Dedifferentiated amniotic fluid mesenchymal stem cell (primary cell): ENCODE measurements at regions not wholly inside any gene's neighbourhood (a gene's known extent, or its start where the extent isn't known, plus 50 kb on each side); places are given as distances from the start of the nearest gene placed in this dataset.
"Not testable (repeated sequence)": the region's sequence is repeated elsewhere in the genome, so short reads cannot be mapped to it uniquely, and the experiment has no call there.

Source experiments
- DNase-seq: peaks from one replicate; pipeline ENCODE4 v3.0.0-alpha.2; 2016; ENCODE audit errors: extremely low spot score

DNA sequence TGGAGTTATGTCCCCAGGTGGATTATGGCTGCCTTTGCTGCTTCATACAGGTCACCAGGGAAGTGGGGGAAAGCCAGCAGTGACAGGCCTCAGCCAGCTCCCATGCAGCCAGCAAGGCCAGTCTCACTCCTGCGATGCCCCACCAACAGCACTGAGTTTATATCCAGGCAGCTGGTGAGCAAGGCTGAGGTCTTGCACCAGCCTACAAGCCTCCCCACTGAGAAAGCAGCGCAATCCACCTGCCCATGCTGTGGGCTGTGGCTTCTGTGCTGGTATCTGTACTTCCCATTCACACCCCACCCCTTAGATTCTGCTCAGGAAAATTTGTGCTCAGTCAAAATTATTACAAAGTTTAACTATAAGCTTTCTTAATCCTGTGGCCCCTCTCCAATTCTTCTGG lies 153.5 kb downstream of the HHIP start:
- DNase-seq: no peak

DNA sequence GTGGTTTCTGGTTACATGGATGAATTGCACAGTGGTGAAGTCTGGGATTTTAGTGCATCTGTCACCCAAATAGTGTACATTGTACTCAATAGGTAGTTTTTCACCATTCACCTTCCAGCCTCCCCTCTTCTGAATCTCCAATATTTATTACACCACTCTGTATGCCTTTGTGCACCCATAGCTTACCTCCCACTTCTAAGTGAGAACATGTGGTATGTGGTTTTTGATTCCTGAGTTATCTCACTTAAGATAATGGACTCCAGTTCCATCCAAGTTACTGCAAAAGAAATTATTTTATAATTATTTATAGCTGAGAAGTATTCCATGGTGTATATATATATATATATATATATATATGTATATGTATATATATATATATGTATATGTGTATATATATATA lies 155.8 kb downstream of the HHIP start:
- DNase-seq: no peak

DNA sequence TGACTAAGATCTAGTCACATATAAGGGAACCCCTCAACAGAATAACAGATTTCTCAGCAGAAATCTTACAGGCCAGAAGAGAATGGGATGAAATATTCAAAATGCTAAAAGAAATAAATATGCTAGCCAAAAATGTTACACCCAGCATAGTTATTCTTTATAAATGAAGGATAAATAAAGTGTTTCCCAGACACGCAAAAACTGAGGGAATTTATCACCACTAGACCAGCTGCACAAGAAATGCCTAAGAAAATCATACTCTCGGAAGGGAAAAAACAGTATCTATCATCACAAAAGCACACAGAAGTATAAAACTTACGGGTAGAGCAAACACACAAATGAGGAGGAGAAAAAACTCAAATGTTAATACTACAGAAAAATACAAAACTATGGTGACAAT lies 162.1 kb downstream of the HHIP start:
- DNase-seq: no peak

DNA sequence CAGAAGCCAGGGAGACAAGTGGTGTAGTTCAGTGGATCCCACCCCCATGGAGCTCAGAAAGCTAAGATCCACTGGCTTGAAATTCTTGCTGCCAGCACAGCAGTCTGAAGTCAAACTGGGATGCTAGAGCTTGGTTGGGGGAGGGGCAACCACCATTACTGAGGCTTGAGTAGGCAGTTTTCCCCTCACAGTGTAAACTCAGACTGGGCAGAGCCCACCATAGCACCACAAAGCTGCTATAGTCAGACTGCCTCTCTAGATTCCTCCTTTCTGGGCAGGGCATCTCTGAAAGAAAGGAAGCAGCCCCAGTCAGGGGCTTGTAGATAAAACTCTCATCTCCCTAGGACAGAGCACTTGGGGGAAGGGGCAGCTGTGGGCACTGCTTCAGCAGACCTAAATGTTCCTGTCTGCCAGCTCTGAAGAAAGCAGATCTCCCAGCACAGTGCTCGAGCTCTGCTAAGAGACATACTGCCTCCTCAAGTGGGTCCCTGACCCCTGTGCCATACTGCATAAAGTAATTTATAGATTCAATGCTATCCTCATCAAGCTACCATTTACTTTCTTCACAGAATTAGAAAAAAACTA lies 163.2 kb downstream of the HHIP start:
- no peak for DNase-seq

DNA sequence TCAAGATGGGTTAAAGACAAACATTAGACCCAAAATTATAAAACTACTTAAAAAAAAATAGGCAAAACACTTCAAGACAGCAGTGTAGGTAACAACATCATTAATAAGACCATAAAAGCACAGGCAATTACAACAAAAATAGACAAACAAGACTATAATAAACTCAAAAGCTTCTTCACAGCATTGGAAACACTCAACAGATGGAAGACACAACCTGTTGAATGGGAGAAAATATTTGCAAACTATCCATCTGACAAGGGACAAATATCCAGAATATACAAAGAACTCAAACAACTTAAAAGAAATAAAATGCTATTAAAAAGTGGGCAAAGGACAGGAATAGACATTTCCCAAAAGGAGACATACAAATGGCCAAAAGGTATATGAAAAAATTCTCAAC lies 170.7 kb downstream of the HHIP start:
- DNase-seq: no peak

DNA sequence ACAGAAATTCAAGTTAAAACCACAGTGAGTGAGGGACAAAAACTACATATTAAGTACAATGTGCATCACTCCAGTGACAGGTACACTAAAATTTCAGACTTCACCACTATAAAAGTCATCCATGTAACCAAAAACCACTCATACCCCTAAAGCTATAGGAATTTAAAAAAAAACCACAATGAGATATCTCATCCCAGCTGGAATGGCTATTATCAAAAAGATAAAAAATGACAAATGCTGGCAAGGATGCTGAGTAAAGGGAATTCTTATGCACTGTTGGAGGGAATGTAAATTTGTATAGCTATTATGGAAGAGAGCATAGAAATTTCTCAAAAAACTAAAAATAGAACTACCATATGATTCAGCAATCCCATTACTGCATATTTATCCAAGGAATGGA lies 171.1 kb downstream of the HHIP start:
- no peak for DNase-seq

DNA sequence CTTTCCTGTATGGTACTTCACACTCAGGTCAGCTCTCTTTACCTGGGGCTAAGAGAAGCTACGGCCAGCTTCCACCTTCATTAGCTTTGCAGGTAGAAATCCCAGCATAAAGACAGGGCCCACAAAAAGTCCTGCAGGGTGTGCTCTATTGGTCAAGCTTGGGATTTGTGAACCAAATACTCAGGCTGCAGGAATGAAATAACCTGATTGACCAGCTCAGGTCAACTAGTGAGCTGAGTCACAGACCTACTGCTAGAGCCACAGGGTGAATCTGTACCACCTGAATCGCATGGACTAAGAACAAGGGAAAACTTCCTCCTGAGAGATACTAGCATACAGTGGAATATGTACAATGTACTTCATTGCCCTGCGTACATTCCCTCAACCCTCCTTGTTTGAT lies 172.2 kb downstream of the HHIP start:
- no peak for DNase-seq

DNA sequence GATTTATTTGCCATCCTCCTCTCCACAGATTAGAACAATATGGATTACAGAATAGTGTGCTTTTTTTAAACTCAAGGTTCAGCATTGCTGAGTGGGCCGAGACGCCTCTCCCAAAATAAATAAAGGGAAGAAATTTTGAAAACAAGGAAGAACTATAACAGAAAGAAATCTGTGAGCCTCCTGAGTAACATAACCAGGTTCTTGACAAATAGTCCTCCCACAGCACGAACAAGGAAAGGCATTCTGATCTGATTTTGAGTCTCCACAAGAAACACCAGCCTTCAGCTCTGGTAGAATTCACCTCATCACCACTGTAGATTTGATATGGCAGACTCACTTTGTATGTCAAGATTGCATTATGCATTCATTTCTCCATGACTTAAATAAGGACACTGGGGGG lies 173.6 kb downstream of the HHIP start:
- no peak for DNase-seq

DNA sequence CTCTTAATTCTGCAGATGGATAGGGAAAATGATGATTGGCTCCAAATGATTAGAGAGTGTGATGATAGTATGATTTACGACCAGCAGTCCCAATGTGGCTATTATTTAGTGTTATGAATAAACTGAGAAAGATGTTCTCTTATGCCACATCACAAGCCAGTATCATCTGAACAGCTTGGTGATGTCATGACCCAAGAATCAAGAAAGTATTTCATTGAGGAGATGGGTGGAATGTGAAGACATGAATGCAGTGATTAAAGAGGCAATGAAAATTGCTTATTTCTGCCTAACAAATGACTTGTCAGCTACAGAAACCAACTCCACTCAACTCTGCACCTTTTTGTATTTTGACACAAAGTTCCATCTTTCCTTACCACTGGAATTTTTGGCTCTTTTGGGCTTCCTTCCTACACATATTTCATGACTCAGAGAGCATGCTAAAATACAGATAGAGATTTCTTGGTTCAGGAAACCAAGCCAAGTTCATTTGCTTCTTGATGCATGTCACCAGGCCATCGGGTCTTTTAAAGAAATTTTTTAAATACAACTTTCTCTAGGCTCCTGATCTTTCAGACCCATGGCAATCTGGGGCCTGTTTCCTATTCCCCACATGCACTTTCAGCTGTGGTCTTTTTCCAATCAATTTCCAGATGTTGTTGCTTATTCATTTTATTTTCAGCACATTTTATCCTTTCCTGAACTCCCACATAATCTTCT lies 174.2 kb downstream of the HHIP start:
- DNase-seq: peak; percentile 21

DNA sequence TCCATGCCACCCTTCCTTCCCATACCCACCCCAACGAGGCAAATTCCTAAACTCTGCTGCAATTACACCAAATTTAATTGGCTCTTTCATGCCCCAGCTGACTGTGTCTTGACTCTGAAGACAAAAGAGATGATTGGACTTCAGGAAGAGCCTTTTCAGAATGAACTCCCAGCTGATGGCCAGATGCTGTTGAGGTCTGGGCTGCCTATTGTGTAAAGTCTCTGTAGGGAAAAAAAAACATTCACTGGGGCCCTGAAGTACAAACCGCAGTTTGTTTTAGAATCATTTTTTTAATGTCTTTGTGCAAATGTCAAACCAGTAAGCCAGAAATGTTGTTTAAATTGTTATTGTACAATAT lies 174.8 kb downstream of the HHIP start:
- DNase-seq: peak; percentile 52

DNA sequence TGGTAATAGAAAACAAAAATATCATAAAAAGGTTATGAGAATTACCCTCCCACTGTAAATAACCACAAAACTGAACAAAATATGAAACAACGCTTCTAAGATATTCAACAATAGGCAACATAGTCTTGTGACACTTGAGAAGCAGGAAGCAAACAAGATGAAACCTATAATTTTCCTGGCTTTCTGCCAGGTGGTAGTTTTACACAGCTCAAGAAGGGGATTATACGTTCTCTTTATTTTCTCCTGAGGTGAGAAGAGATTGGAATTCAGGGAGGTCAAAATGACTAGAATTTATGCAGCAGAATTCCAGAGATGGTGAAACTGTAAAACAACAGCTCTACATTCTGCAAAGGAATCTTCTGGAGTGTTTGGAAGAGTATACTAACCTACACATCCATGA lies 186.0 kb downstream of the HHIP start:
- no peak for DNase-seq

DNA sequence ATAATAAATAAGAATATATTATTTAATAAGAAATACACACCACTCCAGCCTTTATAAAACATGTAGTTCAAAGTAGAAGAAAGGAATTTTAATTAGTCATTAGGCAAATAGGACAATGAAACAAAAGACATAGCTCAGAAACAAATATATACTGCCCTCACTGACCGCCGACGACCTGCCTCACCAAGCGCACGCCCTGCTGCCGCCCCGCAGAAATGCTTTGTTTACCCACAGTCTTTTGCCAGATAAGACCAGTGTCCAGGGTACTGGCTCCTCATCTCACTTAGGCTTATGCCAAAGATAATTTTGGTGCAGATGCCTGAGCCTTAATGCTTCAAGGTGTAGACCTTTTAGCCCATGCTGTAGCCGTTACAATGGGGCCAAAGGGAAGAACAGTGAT lies 199.5 kb downstream of the HHIP start:
- DNase-seq: no peak

DNA sequence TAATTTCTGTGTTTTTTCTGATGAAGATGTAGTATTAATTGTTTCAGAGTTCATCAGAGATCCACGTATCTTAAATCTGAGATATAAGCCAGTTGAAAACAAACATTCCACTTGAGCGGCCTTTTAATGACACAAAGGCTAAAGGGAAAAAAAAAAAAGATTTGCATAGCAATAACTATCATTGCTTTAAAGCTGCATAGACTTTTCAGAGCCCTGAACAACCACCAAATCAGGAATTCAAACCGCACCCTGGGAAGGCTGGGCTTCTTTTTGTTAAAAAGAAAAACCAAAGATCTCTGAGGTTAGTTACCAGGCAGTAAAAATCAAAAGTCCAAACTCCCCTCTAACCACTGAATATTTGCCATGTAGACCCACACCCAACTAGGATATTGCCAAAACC lies 206.0 kb downstream of the HHIP start:
- DNase-seq: no peak

DNA sequence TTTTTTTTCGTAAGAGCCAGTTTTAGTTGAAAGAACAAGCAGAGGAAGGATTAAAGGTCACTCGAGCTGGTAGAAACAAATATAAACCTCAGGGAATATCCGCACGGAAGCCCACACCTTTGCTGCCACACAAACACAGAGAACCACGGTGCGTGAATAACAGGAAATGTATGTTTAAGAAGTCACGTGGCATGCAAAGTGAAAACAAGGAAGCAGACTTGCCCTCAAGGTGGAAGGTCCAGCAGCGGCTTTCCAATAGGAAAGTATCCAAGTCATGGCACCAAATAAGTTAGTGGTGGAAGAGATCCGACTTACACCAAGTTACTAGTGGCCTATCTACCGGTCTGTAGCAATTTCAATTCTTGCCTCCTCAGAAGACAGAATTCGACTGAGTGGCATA lies 215.5 kb downstream of the HHIP start:
- DNase-seq: no peak

DNA sequence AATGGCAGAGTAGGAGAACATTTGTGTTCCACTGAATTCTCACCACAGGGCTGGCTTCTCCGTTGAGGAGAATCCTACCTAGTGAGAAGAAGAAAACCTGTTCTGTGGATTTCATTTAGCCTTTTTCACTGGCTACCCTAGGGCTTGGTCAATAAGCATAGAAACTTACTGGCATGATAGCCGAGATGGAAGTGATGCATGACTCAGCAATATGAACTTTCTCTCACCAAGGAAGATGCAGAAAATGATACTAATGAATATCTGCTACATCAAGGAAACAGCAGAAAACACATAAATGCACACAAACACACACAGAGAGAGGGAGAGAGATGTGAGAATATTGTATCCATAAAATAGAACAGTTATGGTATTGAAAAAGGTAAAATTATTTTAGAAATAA lies 216.3 kb downstream of the HHIP start:
- no peak for DNase-seq

DNA sequence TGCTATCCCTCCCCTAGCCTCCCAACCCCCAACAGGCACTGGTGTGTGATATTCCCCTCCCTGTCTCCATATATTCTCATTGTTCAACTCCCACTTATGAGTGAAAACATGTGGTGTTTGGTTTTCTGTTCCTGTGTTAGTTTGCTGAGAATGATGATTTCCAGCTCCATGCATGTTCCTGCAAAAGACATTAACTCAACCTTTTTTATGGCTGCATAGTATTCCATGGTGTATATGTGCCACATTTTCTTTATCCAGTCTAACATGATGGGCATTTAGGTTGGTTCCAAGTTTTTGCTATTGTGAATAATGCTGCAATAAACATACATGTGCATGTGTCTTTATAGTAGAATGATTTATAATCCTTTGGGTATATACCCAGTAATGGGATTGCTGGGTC lies 218.9 kb downstream of the HHIP start:
- DNase-seq: not testable (repeated sequence)

DNA sequence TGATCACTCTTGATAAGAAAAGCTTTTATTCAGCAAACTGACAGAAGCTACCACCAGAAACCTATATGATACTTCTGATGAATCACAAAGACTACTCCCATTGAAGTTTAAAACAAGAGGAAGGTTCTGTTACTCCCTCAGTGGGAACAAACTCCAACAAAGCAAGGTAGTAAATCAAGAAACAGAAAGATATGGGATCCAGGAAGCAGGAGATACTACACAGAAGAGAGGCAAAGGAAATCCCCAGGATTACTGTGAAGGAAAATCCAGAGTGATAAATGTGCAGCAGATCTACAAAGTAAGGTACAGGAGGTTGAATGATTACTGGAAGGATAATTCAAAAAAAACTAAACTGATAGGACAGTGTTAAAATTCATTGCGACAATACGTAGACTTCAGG lies 222.4 kb downstream of the HHIP start:
- DNase-seq: no peak

DNA sequence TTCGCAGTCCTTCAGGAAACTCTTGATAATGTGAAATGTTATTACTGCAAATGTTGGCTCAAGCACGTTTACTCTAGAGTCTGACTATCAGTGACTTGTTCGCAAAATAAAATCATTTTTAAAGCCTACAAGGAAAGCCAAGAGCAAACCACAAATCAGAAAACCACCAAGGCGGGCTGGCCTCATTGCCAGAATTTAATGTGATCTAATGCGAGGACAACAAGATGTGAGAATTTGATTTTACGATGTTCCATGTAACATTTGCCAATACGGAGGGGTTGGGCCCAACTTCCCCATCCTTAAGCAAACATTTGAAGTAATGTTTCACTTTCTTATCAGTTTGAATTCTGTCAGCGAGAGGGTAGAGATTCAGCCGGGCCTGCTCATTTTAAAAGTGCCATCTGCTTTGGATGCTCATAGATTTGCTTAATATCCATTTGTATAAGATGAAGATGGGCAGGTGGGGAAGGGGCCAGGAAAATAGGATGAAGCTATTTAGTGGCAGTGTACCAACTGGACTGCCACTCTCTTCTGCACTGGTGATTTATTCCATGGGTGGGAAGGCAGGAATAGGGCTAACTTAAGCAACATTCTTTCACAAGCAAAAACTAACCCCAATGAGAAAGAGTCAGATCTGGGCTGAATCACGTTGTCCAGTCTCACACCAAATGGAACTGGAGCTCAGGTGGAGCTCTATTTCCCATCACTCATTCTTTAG lies 225.3 kb downstream of the ANAPC10 start:
- DNase-seq: no peak

DNA sequence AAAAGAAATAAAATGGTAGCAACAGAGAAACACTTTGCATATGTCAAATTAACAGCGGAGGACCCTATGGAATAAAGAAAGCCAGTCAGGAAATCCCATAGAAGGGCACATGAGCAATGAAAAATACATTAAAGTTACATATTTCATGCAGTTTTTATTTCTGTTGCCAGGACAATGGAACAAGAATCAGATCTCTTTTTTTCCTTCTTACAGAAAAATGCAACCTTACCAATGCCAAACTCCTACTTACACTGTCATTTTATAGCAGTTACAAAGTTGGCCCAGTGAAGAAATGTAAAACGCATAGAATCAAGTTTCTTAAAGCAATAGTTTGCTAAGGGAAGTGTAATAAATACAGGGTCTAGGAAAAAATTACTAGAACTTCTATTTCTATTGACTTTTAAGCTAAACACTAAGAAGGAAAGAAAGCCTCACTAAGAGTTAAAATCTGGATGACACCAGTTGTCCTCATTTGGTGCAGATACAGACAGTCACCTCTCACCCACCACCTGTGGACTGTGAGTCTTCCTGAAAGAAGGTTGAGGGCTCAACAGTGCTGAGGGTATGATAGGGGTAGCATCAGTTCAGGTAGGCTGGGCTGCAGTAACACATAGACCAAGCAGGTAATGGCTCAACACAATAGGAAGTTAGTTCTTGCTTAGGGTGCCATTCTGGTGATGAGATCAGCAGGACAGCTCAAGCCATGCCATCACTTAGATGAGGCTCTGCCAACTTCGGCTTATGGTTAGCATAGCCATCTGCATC lies 224.6 kb downstream of the ANAPC10 start:
- no peak for DNase-seq

DNA sequence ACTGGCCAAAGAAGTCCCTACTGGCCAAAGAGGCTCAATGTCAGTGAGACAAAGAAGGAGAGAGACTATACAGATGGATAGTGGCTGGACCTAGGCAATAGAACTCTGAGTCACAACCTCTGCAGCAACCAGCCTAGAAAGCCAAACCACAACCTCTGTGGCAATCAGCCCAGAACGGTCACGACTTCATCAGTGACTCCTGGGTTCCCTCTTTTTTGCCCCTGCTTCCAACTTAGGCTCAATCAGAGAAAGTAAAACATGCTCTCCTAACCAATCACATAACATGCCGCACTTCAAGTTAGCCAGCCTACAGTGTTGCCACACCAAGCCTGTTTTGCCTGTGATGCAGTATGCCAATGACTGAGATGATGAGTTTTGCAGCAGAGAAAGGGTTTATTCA lies 203.4 kb downstream of the ANAPC10 start:
- DNase-seq: no peak

DNA sequence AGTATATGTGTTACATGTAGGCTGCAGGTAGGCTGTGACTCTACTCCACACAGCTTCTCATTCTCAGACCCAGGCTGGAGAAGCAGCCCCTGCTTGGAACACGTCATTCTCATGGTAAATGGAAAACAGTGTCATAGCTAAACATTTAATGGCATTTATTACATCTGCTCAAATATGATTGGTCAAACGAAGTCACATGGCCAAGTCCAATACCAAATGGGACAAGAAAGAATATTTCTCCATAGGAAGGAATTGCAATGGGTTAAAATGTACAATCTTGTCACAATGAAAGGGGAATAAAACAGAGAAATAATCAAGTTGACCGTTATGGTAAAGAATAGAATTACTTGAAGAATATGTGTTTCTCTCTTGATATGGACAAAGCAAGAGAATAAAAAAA lies 198.6 kb downstream of the ANAPC10 start:
- DNase-seq: no peak

DNA sequence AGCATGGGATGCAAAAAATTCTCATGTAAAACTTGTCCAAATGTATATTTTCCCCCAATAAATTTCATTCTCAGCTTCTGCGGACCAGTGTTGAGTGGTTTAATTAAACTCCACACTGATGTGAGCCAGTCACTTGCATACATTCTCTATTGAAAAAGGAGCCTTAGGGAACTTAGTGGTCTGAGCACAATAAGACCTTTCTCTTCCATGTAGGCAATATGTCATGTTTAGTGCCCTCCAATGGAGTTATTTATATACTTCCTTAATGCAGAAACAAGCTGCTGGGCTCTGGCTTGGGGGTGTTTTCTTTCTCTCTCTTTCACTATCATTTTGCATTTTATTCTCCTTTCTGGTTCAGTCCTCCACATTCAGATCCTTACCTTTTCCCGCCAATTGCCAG lies 196.9 kb downstream of the ANAPC10 start:
- DNase-seq: no peak

DNA sequence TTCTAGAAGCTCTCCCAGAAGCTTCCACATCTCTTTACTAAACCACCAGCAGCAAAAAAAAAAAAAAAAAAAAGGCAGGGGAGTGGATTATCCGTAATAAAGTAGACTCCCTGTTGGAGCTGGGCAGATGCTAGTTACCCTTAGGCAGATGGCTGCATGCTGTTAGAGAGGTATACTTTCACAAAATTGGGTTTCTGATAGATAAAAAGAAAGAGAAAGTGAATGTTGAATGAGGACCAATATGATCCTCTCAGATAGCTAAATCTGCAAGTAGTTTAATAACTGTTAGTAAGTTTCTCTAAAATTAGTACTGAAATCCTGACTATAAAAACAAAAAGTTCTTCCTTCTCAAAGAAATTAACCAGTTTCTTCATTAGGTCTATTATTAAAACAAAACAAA lies 195.4 kb downstream of the ANAPC10 start:
- no peak for DNase-seq
